SU-DHL-6 (cell line): ENCODE measurements at regions not wholly inside any gene's neighbourhood (a gene's known extent, or its start where the extent isn't known, plus 50 kb on each side); places are given as distances from the start of the nearest gene placed in this dataset.

Experiments
- EZH2phosphoT487 ChIP-seq: fragments of 200-600 bp; sonication (generic), shearing (Covaris generic); conservative IDR thresholded peaks from 2 replicates; pipeline ENCODE4 v1.6.1; 2018; ENCODE audit warnings: mild to moderate bottlenecking, antibody characterized with exemption, low read length, moderate library complexity, mixed read lengths
- TF ChIP-seq, protein P1 (sequence below): fragments of 200-600 bp; sonication (generic); IDR thresholded peaks from one replicate; pipeline ENCODE4 v1.5.1; 2017; ENCODE audit warnings: antibody characterized with exemption, mild to moderate bottlenecking, low read length, moderate library complexity; ENCODE audit not compliant: insufficient read depth, poor library complexity, severe bottlenecking

DNA sequence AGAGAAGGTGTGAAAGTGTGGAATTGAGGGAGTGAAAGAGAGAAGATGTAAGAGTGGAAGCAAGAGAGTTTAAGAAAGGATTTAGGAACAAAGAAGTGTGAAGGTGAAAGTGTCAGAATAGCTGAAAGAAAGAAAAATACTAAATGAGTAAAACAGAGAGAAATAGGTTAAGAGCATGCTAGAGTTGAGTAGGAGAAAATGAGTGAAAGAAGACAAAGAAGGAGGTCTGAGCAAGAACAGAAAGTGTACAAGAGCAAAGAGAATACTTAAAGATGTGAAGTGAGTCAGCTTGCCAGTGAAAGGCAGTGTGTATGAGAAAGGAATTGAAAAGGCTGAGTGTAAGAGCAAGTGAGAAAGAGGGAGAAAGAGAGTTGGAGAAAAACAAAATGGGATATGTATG, 348.8 kb upstream of the BCHE start:
- TF ChIP-seq, protein P1, sequence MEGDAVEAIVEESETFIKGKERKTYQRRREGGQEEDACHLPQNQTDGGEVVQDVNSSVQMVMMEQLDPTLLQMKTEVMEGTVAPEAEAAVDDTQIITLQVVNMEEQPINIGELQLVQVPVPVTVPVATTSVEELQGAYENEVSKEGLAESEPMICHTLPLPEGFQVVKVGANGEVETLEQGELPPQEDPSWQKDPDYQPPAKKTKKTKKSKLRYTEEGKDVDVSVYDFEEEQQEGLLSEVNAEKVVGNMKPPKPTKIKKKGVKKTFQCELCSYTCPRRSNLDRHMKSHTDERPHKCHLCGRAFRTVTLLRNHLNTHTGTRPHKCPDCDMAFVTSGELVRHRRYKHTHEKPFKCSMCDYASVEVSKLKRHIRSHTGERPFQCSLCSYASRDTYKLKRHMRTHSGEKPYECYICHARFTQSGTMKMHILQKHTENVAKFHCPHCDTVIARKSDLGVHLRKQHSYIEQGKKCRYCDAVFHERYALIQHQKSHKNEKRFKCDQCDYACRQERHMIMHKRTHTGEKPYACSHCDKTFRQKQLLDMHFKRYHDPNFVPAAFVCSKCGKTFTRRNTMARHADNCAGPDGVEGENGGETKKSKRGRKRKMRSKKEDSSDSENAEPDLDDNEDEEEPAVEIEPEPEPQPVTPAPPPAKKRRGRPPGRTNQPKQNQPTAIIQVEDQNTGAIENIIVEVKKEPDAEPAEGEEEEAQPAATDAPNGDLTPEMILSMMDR, result no peak
- TF ChIP-seq EZH2phosphoT487, result no peak
